Left renal cortex interstitium (tissue), 4 donors: ENCODE measurements at regions not wholly inside any gene's neighbourhood (a gene's known extent, or its start where the extent isn't known, plus 50 kb on each side); places are given as distances from the start of the nearest gene placed in this dataset.

Source experiments
- DNase-seq, 4 donors: peaks; one replicate each; pipeline ENCODE4 v3.0.0-alpha.2; 2013; ENCODE audit warnings: low read depth in 4 of 4, low spot score in 2 of 4, missing footprints in 1 of 4

DNA sequence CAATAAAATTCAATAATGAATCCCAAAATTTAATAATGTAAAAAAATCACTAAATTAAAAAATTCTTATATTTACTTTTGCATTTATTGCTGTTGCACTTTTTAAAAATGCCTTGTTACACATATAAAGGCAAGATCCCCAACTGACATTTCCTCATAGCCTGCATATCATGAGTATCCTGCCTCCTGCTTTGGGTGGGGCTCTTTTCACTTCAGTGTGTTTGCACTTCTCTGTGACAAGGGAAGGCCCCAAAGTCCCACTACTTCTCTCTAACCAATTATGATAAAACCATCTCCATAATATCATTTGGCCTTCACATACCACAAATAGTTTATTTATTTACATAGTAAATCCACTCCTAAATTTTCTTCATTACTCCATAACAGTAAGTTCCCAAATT lies 446.1 kb upstream of the MARCKS start:
- no peak for DNase-seq

DNA sequence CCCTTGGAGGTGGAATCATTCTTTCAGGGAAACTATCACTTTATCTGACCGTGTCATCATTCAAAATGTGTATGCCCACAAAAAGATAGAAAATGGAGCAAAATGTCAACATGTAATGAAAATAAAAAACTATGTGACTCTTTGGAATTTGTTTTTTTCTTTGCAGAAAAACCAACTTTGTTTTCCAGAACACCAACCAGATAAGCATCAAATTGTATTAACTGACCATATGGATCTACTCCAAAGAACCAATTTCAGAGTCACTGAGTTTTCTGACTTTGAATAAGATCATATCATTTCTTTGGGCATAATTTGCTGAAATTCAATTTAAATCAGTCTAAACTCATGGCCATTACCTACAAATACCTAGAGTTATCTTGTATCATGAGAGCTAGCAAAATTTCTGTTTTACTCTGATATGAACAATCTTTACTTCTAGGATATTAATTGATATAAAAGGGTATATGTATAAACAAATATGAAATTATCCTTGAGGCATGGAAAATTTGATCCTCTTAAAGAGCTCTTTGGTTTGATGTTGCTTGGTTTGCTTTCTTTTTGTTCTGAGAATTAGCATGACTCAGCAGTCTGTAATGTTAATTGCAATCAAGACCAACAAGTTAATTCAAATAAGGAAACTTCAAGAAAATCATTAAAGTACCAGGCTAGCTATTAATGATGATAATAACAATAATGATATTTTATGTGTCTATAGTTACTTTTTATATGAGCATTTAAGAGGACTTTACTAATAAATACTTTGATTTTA lies 444.4 kb upstream of the MARCKS start:
- no peak for DNase-seq

DNA sequence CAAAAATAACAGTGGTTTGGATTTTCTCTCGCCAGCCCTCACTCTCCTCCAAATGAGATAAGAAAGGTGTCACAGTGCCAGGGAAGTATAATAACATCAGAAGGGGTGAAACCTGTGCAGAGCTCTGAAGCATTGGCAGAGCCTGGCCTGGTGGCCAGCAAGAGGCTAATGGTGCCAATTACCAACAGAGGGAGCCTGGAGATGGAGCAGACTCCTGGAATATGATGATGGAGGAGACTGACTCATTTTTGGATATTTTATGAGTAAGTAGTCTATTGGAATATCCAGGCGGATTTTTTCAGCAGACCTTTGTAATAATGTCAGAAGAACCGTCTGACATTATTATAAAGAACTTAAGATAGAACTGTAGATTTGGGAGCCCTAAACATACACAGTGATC lies 442.6 kb upstream of the MARCKS start:
- DNase-seq = no peak

- DNase-seq = no peak
These were observed 441.0 kb upstream of the MARCKS start for GRCh38 chr6:113416170-113416569.

DNA sequence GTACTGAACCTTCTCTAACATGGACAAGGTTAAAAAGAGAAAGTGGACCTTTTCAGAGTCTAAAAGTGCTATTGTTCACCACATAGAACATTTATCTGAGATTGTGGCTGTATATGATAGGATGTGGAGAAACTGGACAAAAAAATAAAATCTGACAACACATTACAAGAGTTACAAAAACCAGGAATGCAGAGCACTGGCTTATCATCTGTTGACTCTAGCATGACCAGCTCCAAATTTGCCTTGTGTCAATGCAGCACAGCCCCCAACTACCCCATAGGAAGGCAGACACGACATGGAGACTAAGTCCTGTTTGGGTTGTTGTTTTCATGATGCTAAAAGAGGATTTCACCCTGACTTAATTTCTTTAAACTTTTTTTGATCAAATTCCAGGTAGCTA lies 436.9 kb upstream of the MARCKS start:
- DNase-seq = no peak

GRCh38 chr6:113421997-113422396 lies 435.1 kb upstream of the MARCKS start:
- DNase-seq = no peak

DNA sequence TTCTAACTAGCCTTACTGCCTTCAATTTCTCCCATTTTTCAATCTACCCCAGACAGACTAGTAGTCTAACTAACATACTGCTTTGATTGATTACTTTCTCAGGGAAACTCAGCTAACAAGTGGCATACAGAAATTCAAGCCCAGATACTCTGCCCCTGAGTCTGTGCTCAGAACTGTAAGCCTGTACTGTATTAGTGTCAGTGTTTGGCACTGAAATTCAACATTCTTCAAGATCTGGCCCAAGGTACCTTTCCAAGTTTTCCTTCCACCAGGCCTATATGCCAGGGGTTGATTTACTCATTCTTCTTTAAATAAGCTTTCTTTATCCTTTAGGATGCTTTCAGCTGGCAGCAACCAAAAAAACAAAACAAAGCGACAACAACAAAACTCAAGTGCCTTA lies 433.2 kb upstream of the MARCKS start:
- no peak for DNase-seq

GRCh38 chr6:113425977-113426660 lies 431.0 kb upstream of the MARCKS start:
- no peak for DNase-seq

GRCh38 chr6:113427617-113428016 lies 429.5 kb upstream of the MARCKS start:
- DNase-seq = no peak

DNA sequence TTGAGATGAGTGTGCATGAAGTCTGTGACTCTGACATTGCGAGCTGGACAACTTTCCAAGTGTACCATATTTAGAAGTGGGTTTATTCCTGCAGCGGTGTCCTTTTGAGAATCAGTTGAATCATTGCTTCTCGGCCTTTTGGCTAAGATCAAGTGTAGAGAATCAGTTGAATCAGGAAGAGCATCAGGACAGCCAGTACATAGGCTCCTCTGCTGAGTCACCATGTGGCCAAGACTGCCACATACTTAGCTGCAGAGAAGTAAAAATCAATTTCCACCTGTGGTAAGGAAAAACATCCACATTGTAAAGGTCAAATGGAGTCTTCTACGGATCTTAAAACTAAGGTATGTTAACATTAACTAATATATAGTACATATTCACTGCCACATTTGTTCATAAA lies 428.4 kb upstream of the MARCKS start:
- DNase-seq = no peak

DNA sequence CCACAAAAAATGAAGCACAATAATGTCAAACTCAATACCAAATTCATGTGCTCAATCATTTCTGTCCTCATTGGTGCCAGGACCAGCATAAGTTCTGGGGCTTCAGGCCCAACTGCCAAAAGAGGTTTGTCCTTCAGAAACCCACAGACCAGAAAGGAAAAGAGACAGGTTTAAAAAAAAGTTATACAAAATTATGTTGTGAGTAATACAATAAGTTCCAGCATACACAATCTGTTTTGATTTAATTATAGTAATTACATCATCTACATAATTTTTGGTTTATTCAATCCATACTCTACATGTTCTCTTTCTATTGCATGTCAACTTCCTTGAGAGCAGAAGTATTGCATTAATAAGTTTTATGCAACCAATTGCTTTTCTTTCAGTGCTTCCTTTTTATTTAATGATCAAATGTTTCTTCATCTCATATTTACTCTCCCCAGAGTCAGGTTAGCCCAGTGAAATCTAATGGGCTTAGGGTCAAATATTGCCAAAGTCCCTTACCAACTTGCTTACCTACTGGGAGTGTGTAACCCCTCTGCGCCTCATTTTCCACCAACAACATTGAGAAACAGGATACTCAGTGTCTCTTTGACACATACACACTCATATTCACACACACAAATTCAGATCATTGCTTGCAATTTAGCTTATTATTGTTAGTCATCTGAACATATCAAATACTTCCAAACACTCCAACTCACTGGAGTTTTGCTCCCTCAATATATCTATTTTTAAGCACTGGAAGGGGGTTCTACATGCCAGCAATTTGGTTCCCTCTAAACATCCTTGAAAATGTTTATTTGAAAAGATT lies 424.4 kb upstream of the MARCKS start:
- DNase-seq = no peak

- DNase-seq = no peak
These were observed 423.7 kb upstream of the MARCKS start for GRCh38 chr6:113433335-113433991.

DNA sequence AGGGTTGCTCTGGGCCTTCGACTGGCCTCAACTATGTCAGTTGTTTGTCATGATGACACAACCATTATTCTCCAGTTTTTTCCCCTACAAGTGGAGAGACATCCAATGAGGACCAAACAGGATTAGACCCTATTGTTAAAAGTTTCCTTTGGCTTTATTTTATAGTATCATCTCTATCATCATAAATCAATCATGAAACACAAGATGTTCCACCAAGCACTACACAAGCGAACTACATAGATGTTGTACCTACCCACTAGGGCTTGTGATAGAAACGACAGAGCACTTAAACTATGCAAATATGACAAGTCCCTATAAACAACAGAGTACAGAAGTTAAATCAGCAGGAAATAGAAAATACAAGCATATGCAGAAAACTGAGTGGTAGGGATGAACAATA lies 422.5 kb upstream of the MARCKS start:
- DNase-seq = no peak

DNA sequence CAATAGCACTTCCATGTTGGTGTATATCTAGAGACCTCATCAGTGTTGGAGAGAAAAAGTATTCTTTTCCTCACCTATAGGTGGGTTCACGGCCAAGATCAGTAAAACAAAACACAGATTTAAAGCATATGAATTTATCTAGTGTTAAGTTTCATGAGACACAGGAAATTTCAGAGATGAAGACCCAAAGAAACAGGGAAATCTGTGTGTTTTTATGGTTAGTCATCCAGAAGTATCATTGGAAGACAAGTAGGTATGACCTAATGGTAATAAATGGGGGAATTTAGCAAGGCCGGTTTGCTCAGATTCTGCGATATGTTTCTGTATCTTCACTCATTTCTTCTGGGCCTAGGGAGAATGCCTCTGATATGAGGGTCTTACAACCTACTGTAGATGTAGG lies 419.6 kb upstream of the MARCKS start:
- DNase-seq = no peak

DNA sequence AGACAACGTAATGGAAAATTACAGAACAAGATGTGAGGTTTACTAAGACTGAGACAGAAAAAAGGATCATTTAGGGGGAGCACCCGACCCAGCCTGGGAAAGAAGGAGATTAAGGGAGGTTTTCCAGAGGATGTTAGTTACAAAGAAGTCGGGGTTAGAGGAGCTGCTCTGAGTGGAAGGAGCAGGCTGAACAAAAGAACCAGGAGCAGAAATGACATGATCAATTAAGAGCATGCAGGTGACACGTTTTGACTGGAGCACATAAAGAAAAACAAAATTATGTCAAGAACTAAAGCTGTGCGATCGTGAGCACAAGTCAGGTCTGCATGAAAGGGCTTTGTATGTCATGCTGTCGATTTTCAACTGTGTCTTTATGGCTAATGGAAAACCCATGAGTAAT lies 417.3 kb upstream of the MARCKS start:
- no peak for DNase-seq

DNA sequence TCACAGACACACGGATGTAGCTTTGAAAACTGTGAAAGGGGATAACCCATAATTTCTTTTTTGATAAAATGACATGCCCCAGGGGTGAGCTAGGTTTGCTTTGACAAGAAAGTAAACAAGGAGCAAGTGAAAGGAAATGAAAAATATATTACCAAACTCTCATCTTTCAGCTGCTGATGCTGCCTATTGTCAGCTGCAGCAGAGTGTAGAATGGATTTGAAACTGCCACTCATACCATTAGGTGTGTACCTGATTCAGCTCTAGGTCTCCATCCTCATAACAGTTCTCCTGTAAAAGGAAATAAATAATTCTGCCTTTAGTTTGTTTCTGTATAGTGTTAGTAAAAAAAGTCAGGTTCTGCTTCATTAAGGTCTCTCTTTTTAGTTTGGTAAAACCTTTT lies 415.1 kb upstream of the MARCKS start:
- DNase-seq = no peak

DNA sequence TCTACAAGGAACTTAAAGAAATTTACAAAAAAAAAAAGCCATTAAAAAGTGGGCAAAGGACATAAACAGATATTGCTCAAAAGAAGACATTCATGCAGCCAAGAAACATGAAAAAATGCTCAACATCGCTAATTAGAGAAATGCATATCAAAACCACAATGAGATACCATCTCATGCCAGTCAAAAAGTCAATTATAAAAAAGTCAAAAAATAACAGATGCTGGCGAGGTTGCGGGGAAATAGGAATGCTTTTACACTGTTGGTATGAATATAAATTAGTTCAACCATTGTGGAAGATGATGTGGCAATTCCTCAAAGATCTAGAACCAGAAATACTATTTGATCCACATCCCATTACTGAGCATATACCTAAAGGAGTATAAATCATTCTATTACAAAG lies 411.9 kb upstream of the MARCKS start:
- DNase-seq = no peak

GRCh38 chr6:113447088-113447831 lies 409.9 kb upstream of the MARCKS start:
- DNase-seq = no peak

DNA sequence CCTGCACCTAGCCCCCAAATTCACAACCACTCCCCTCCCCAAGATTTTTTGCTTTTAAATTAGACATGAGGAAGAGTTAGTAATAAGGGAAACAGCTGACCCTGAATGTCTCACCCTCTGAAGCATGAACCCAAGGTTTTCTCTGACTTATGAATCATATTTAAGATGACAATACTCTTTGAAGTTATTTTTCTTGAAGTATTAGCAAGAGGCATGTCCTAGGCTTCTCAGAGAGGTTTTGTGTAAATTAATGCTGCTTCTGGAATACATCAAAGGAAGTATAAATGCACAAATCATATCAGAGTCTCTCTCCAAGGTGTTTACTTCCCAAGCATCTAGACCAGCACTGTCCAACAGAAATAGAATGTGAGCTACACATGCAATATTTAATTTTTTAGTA lies 408.1 kb upstream of the MARCKS start:
- no peak for DNase-seq

DNA sequence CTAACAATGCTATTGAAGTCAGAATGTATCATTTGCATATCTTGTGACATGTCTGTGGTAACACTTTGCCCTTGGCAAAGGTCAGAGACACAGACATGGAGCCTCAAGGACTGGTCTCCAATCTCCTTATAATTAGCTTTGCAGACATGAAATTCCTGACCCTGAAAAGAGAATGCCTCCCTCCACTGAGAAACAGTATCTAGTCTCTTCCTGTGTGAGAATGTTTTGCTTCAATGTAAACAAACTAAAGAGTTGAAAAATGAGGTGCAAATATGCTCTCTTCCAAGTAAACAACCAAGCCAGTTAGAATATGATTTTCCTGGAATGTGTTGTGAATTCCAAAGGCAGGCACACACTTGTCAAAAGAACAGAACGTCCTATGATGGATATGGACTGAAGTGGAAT lies 407.1 kb upstream of the MARCKS start:
- no peak for DNase-seq
